H1 (cell line): ENCODE measurements at regions not wholly inside any gene's neighbourhood (a gene's known extent, or its start where the extent isn't known, plus 50 kb on each side); places are given as distances from the start of the nearest gene placed in this dataset.

Experiments
- CTCF ChIA-PET: fragments of 300-600 bp; sonication (Branson Sonifier 250); formaldehyde crosslinking; loops from one replicate; lab custom pipeline; 2021; ENCODE audit not compliant: partially characterized antibody; lab: Charles Lee
- POLR2A ChIA-PET: fragments of 300-600 bp; sonication (Branson Sonifier 250); formaldehyde crosslinking; loops from one replicate; lab custom pipeline; 2021; ENCODE audit warnings: inconsistent platforms; ENCODE audit not compliant: partially characterized antibody; lab: Charles Lee
- DNase-seq, 2 experiments: peaks; one replicate each; pipeline versions ENCODE4 v3.0.0 to v3.0.0-alpha.2; 2010 to 2022; ENCODE audit warnings: low spot score in 2 of 2, low read depth in 1 of 2, mixed read lengths in 1 of 2
- FAIRE-seq: peaks from 2 replicates; lab custom pipeline; 2011; peaks lifted over from hg19 to GRCh38; lab: Jason Lieb, UNC
- H2AFZ ChIP-seq: 2 replicates; pipeline ENCODE4 v1.8.1; 2012; ENCODE audit warnings: low read length, inconsistent platforms
- H2AK5ac ChIP-seq: 2 replicates; pipeline ENCODE4 v1.6.1; 2013; ENCODE audit warnings: low read depth, low read length
- H2BK120ac ChIP-seq: replicated peaks from 2 replicates; pipeline ENCODE3; 2013; ENCODE audit warnings: low read depth, low read length, inconsistent platforms
- H2BK12ac ChIP-seq: 2 replicates; pipeline ENCODE4 v1.6.1; 2013; ENCODE audit warnings: low read depth, low read length
- H2BK15ac ChIP-seq: 2 replicates; pipeline ENCODE4 v1.6.1; 2013; ENCODE audit warnings: low read length
- H2BK20ac ChIP-seq: 2 replicates; pipeline ENCODE4 v1.6.1; 2013; ENCODE audit warnings: low read length
- H2BK5ac ChIP-seq: 2 replicates; pipeline ENCODE4 v1.6.1; 2013; ENCODE audit warnings: low read depth, low read length
- H3K14ac ChIP-seq: 2 replicates; pipeline ENCODE4 v1.6.1; 2013; ENCODE audit warnings: inconsistent platforms; ENCODE audit not compliant: insufficient read length
- H3K18ac ChIP-seq: 2 replicates; pipeline ENCODE4 v1.6.1; 2013; ENCODE audit warnings: low read length; ENCODE audit errors: extremely low read depth
- H3K23ac ChIP-seq: 2 replicates; pipeline ENCODE4 v1.6.1; 2013; ENCODE audit warnings: inconsistent platforms; ENCODE audit not compliant: insufficient read length
- H3K23me2 ChIP-seq: 2 replicates; pipeline ENCODE4 v1.6.1; 2013; ENCODE audit warnings: low read depth, low read length
- H3K27ac ChIP-seq: 2 replicates; pipeline ENCODE4 v1.6.1; 2011; ENCODE audit warnings: low read depth, low read length, inconsistent platforms
- H3K27me3 ChIP-seq, 4 experiments: replicated peaks in 1 of 4; 1 replicate in 1 of 4; 2 replicates in 3 of 4; pipeline versions ENCODE4 v1.6.1 to v1.8.1; 2011 to 2013; ENCODE audit warnings: low read length in 3 of 4, mild to moderate bottlenecking in 3 of 4, inconsistent platforms in 2 of 4, mixed read lengths in 2 of 4, moderate library complexity in 1 of 4; ENCODE audit not compliant: control insufficient read depth in 3 of 4, insufficient read depth in 3 of 4; ENCODE audit errors: extremely low read depth in 1 of 4
- H3K36me3 ChIP-seq, 4 experiments: 2 replicates each; pipeline versions ENCODE4 v1.6.1 to v1.8.1; 2011 to 2013; ENCODE audit warnings: mild to moderate bottlenecking in 4 of 4, low read length in 3 of 4, moderate library complexity in 2 of 4, control low read depth in 1 of 4, inconsistent platforms in 1 of 4; ENCODE audit not compliant: insufficient read depth in 4 of 4, control insufficient read depth in 2 of 4
- H3K4ac ChIP-seq: replicated peaks from 2 replicates; pipeline ENCODE3; 2013; ENCODE audit warnings: low read length, low read depth, mixed read lengths, inconsistent platforms; ENCODE audit not compliant: insufficient read length
- H3K4me1 ChIP-seq, 4 experiments: replicated peaks in 1 of 4; 1 replicate in 1 of 4; 2 replicates in 3 of 4; pipeline versions ENCODE4 v1.6.1 to v1.8.1; 2011 to 2013; ENCODE audit warnings: low read length in 3 of 4, inconsistent platforms in 2 of 4, mixed read lengths in 1 of 4; ENCODE audit not compliant: insufficient read depth in 4 of 4, control insufficient read depth in 3 of 4
- H3K4me2 ChIP-seq, 2 experiments: 2 replicates each; pipeline versions ENCODE4 v1.6.1 to v1.8.1; 2011 to 2013; ENCODE audit warnings: low read depth in 2 of 2, low read length in 2 of 2, control low read depth in 1 of 2, inconsistent platforms in 1 of 2, mild to moderate bottlenecking in 1 of 2; ENCODE audit not compliant: insufficient read depth in 1 of 2
- H3K4me3 ChIP-seq, 4 experiments: fragments of 200-600, 300-600 bp in 1 of 4; sonication (generic), shearing (Covaris generic), sonication (Bioruptor Twin) in 1 of 4; 2 replicates each; pipeline versions ENCODE4 v1.5.1 to v1.8.1; 2011 to 2016; ENCODE audit warnings: low read length in 4 of 4, low read depth in 3 of 4, control low read depth in 2 of 4, inconsistent platforms in 2 of 4, mild to moderate bottlenecking in 2 of 4, mixed read lengths in 1 of 4, moderate library complexity in 1 of 4; ENCODE audit not compliant: insufficient read depth in 2 of 4; ENCODE audit errors: extremely low read depth in 1 of 4
- H3K56ac ChIP-seq: replicated peaks from 2 replicates; pipeline ENCODE3; 2013; ENCODE audit warnings: low read depth, mild to moderate bottlenecking, mixed read lengths, low read length, inconsistent platforms; ENCODE audit not compliant: insufficient read length
- H3K79me1 ChIP-seq: 2 replicates; pipeline ENCODE4 v1.6.1; 2013; ENCODE audit warnings: low read depth, low read length, control low read depth
- H3K79me2 ChIP-seq, 2 experiments: 2 replicates each; pipeline versions ENCODE4 v1.6.1 to v1.8.1; 2012 to 2013; ENCODE audit warnings: low read length in 2 of 2, mild to moderate bottlenecking in 2 of 2, inconsistent platforms in 1 of 2; ENCODE audit not compliant: insufficient read depth in 2 of 2, control insufficient read depth in 1 of 2
- H3K9ac ChIP-seq, 4 experiments: replicated peaks in 1 of 4; 1 replicate in 1 of 4; 2 replicates in 3 of 4; pipeline versions ENCODE4 v1.6.1 to v1.8.1; 2011 to 2013; ENCODE audit warnings: low read depth in 3 of 4, low read length in 3 of 4, control low read depth in 2 of 4, mild to moderate bottlenecking in 2 of 4, moderate library complexity in 2 of 4, inconsistent platforms in 1 of 4; ENCODE audit errors: extremely low read depth in 1 of 4
- H3K9me3 ChIP-seq, 2 experiments: 2 replicates each; pipeline versions ENCODE4 v1.6.1 to v1.8.1; 2012 to 2013; ENCODE audit warnings: mild to moderate bottlenecking in 2 of 2, moderate library complexity in 2 of 2, control low read depth in 1 of 2, inconsistent platforms in 1 of 2, low read depth in 1 of 2, low read length in 1 of 2, mixed read lengths in 1 of 2; ENCODE audit not compliant: insufficient read depth in 2 of 2
- H4K20me1 ChIP-seq, 2 experiments: replicated peaks in 1 of 2; 2 replicates each; pipeline versions ENCODE3 to v1.8.1; 2011 to 2013; ENCODE audit warnings: inconsistent platforms in 2 of 2, low read length in 2 of 2, mild to moderate bottlenecking in 1 of 2; ENCODE audit not compliant: insufficient read depth in 2 of 2, control insufficient read depth in 1 of 2
- H4K5ac ChIP-seq: 2 replicates; pipeline ENCODE4 v1.6.1; 2013; ENCODE audit warnings: low read length, low read depth, mixed read lengths, inconsistent platforms; ENCODE audit not compliant: insufficient read length
- H4K8ac ChIP-seq: 2 replicates; pipeline ENCODE4 v1.8.0; 2013; ENCODE audit warnings: mild to moderate bottlenecking, moderate library complexity, low read length, inconsistent platforms; ENCODE audit not compliant: insufficient read depth; ENCODE audit errors: extremely low read depth
- H4K91ac ChIP-seq: replicated peaks from 2 replicates; pipeline ENCODE3; 2013; ENCODE audit warnings: low read length, mixed read lengths, inconsistent platforms; ENCODE audit not compliant: insufficient read length
- CEBPB ChIP-seq: IDR thresholded peaks from 2 replicates; pipeline ENCODE4 v1.6.1; 2012; ENCODE audit warnings: low read depth, low read length
- TEAD4 ChIP-seq: IDR thresholded peaks from 2 replicates; pipeline ENCODE4 v1.6.1; 2012; ENCODE audit warnings: low read depth, low read length, inconsistent platforms, mixed read lengths
- WGBS, 2 experiments: shearing (Covaris generic) in 1 of 2; methylation state at CpG; one replicate each; pipeline versions ENCODE4 v1.1.6 to v1.1.7; 2013 to 2015; ENCODE audit warnings: low lambda C conversion rate in 2 of 2, mixed read lengths in 2 of 2, inconsistent platforms in 1 of 2, low coverage in 1 of 2, missing lambda C conversion rate in 1 of 2; ENCODE audit not compliant: insufficient replicate concordance in 2 of 2, insufficient coverage in 1 of 2, insufficient read length in 1 of 2; ENCODE audit errors: extremely low coverage in 1 of 2, missing lambda C conversion rate in 1 of 2; 5-methylcytosine and 5-hydroxymethylcytosine counted together

GRCh38 chr17:79482727-79483521 is 127.9 kb downstream of the RBFOX3 start:
- Histone ChIP-seq H2BK12ac (no peak overlapping the region), H3K79me1 (no peaks in the 10 kb centered on the region), H3K27me3 (peaks cover 0 to 3% (median 0%) of the 10 kb centered on the region in 4 experiments; a peak in 2 of 7 replicates), H4K8ac (no peak overlapping the region; the same call in 1 of the 2 replicates), H3K4me2 (peak overlapping the region; percentile 13 to 52; a peak in 1 of 4 replicates), H3K18ac (no peak overlapping the region; the same call in 1 of the 2 replicates), H2BK20ac (0 out of 2 replicates have a peak overlapping the region, but pooled peaks have one; percentile 13), H3K27ac (no peak overlapping the region), H3K36me3 (no peaks in the 10 kb centered on the region), H3K9ac (no peak overlapping the region), H2BK5ac (0 out of 2 replicates have a peak overlapping the region, but pooled peaks have one; percentile 16), H3K23ac (no peak overlapping the region), H3K4me1 (peaks cover 0 to 25% (median 11%) of the 10 kb centered on the region in 4 experiments; a peak in 6 of 7 replicates), H3K79me2 (no peaks in the 10 kb centered on the region), H3K4ac (no peak overlapping the region), H3K23me2 (peaks cover 4% of the 10 kb centered on the region; the same call in 1 of the 2 replicates), H4K91ac (peak overlapping the region; percentile 96), H4K5ac (no peak overlapping the region), H2BK15ac (no peak overlapping the region; the same call in 1 of the 2 replicates), H2AFZ (no peak overlapping the region), H3K14ac (no peak overlapping the region), H3K4me3 (no peak overlapping the region; a peak in 2 of 8 replicates), H4K20me1 (no peaks in the 10 kb centered on the region), H3K56ac (no peak overlapping the region), H2BK120ac (no peak overlapping the region), H2AK5ac (no peak overlapping the region), H3K9me3 (no peaks in the 10 kb centered on the region)
- TF ChIP-seq TEAD4 (0 out of 2 replicates have a peak, but pooled peaks have one; percentile 20), CEBPB (no peak)
- DNase-seq (no peak), FAIRE-seq (no peak)
- 55% methylated on average over 16 of the region's 17 CpGs; no CpG with 5 or more reads in 1 of the 2 experiments for WGBS, 2 experiments
- POLR2A ChIA-PET = interaction anchor here (1.5 to 1.8 kb wide), 2 partner anchors 12 to 40 kb away, joined by 3 to 4 read pairs; no protein-coding TSS in a partner anchor
- CTCF ChIA-PET = interaction anchor here (1.0 kb wide), 1 partner anchor 88 kb away, joined by 3 read pairs; no protein-coding TSS in a partner anchor
